Myocyte (in vitro differentiated cells): ENCODE measurements at regions not wholly inside any gene's neighbourhood (a gene's known extent, or its start where the extent isn't known, plus 50 kb on each side); places are given as distances from the start of the nearest gene placed in this dataset.
"Not testable (repeated sequence)": the region's sequence is repeated elsewhere in the genome, so short reads cannot be mapped to it uniquely, and the experiment has no call there.

Experiments
- DNase-seq: peaks from one replicate; pipeline ENCODE4 v3.0.0-alpha.2; 2012; ENCODE audit warnings: low read depth

GRCh38 chr2:125588780-125589179, 1067.2 kb upstream of the GYPC start:
- no peak for DNase-seq

- DNase-seq, result no peak
Observed at GRCh38 chr2:125591954-125592353, 1064.0 kb upstream of the GYPC start.

- DNase-seq, result no peak
Observed at GRCh38 chr2:125593036-125593435, 1062.9 kb upstream of the GYPC start.

GRCh38 chr2:125596612-125597011, 1059.3 kb upstream of the GYPC start:
- no peak for DNase-seq

GRCh38 chr2:125615438-125615837, 1040.5 kb upstream of the GYPC start:
- no peak for DNase-seq

- no peak for DNase-seq
Observed at GRCh38 chr2:125630377-125630776, 1025.6 kb upstream of the GYPC start.

- no peak for DNase-seq
Observed at GRCh38 chr2:125634662-125635061, 1021.3 kb upstream of the GYPC start.

- no peak for DNase-seq
Observed at GRCh38 chr2:125638345-125638744, 1017.6 kb upstream of the GYPC start.

- no peak for DNase-seq
Observed at GRCh38 chr2:125642032-125642431, 1013.9 kb upstream of the GYPC start.

GRCh38 chr2:125643128-125643527, 1012.8 kb upstream of the GYPC start:
- DNase-seq, result no peak

- no peak for DNase-seq
Observed at GRCh38 chr2:125643585-125643984, 1012.4 kb upstream of the GYPC start.

- DNase-seq, result no peak
Observed at GRCh38 chr2:125644257-125644656, 1011.7 kb upstream of the GYPC start.

- DNase-seq, result no peak
Observed at GRCh38 chr2:125652280-125652679, 1003.7 kb upstream of the GYPC start.

GRCh38 chr2:125654226-125654625, 1001.7 kb upstream of the GYPC start:
- no peak for DNase-seq

- no peak for DNase-seq
Observed at GRCh38 chr2:125656190-125656589, 999.8 kb upstream of the GYPC start.

GRCh38 chr2:125658583-125658982, 997.4 kb upstream of the GYPC start:
- DNase-seq, result no peak

GRCh38 chr2:125660369-125660768, 995.6 kb upstream of the GYPC start:
- DNase-seq, result not testable (repeated sequence)

- DNase-seq, result no peak
Observed at GRCh38 chr2:125667630-125668029, 988.3 kb upstream of the GYPC start.

- no peak for DNase-seq
Observed at GRCh38 chr2:125679903-125680302, 976.1 kb upstream of the GYPC start.

GRCh38 chr2:125680809-125681208, 975.1 kb upstream of the GYPC start:
- no peak for DNase-seq

- DNase-seq, result no peak
Observed at GRCh38 chr2:125681576-125681975, 974.4 kb upstream of the GYPC start.

- DNase-seq, result no peak
Observed at GRCh38 chr2:125681976-125682805, 973.8 kb upstream of the GYPC start.

GRCh38 chr2:125684256-125684655, 971.7 kb upstream of the GYPC start:
- DNase-seq, result no peak
